Neural cell (in vitro differentiated cells): ENCODE measurements at regions not wholly inside any gene's neighbourhood (a gene's known extent, or its start where the extent isn't known, plus 50 kb on each side); places are given as distances from the start of the nearest gene placed in this dataset.

Experiments
- CTCF ChIP-seq: fragments of 450-650 bp; IDR thresholded peaks from 2 replicates; pipeline ENCODE4 v1.5.1; 2014; ENCODE audit warnings: antibody characterized with exemption, mild to moderate bottlenecking, moderate library complexity; ENCODE audit not compliant: poor library complexity, severe bottlenecking
- POLR2AphosphoS5 ChIP-seq: IDR thresholded peaks from 2 replicates; pipeline ENCODE4 v1.6.1; 2012
- TF ChIP-seq, protein P1 (sequence below): IDR thresholded peaks from 2 replicates; pipeline ENCODE4 v1.6.1; 2012; ENCODE audit warnings: borderline replicate concordance

DNA sequence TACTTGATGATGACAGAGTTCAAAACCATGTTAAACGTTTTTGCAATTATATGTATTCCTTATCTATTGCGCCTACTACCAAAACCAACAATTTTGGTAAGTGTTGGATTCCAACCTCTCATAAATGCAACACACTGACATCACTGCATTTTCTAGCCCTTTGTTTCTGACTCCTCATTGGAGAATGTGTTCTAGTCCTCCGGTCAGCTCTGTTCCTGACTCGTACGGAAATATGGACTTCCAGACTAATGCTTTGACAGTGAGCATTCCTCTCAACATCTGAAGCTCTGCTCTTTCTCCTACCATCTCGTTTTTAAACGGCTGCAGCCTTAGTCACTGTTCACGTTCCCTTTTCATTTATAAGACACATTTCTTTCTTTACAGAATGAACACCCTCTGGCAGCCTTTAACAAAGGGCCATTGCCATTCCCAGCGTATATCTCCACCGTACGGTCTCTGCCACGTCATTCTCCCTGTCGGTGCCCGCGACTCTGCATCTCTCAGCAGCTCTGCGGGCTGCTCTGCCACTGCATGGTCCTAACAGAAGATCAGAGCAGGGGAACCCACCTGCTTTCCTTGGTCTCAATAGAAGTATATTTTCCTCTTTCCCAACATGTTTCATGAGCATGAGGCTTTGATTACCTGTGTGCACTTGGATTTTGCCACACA, 103.0 kb upstream of the SYNDIG1 start:
- TF ChIP-seq CTCF (no peak), POLR2AphosphoS5 (no peak)
- TF ChIP-seq, protein P1, sequence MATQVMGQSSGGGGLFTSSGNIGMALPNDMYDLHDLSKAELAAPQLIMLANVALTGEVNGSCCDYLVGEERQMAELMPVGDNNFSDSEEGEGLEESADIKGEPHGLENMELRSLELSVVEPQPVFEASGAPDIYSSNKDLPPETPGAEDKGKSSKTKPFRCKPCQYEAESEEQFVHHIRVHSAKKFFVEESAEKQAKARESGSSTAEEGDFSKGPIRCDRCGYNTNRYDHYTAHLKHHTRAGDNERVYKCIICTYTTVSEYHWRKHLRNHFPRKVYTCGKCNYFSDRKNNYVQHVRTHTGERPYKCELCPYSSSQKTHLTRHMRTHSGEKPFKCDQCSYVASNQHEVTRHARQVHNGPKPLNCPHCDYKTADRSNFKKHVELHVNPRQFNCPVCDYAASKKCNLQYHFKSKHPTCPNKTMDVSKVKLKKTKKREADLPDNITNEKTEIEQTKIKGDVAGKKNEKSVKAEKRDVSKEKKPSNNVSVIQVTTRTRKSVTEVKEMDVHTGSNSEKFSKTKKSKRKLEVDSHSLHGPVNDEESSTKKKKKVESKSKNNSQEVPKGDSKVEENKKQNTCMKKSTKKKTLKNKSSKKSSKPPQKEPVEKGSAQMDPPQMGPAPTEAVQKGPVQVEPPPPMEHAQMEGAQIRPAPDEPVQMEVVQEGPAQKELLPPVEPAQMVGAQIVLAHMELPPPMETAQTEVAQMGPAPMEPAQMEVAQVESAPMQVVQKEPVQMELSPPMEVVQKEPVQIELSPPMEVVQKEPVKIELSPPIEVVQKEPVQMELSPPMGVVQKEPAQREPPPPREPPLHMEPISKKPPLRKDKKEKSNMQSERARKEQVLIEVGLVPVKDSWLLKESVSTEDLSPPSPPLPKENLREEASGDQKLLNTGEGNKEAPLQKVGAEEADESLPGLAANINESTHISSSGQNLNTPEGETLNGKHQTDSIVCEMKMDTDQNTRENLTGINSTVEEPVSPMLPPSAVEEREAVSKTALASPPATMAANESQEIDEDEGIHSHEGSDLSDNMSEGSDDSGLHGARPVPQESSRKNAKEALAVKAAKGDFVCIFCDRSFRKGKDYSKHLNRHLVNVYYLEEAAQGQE, result no peak
